Coronary artery (tissue), 2 donors: ENCODE measurements at regions not wholly inside any gene's neighbourhood (a gene's known extent, or its start where the extent isn't known, plus 50 kb on each side); places are given as distances from the start of the nearest gene placed in this dataset.

Source experiments
- DNase-seq: peaks from one replicate; pipeline ENCODE4 v3.0.0-alpha.2; 2017; ENCODE audit warnings: low spot score
- H3K27ac ChIP-seq, 2 donors: fragments of 200-600 bp; sonication (generic); one replicate each; pipeline ENCODE4 v1.5.1; 2016 to 2019
- H3K4me3 ChIP-seq: fragments of 200-600 bp; sonication (generic); 2 replicates; pipeline ENCODE4 v1.5.1; 2016; ENCODE audit warnings: mild to moderate bottlenecking, moderate library complexity
- CTCF ChIP-seq: fragments of 200-600 bp; sonication (generic); IDR thresholded peaks from one replicate; pipeline ENCODE4 v1.5.1; 2019; ENCODE audit warnings: antibody characterized with exemption

- DNase-seq: no peak
- Histone ChIP-seq H3K4me3 (no peak overlapping the region), H3K27ac (no peak overlapping the region)
- TF ChIP-seq CTCF: no peak
Measured at GRCh38 chrX:23524467-23524866, 142.8 kb upstream of the PRDX4 start.

DNA sequence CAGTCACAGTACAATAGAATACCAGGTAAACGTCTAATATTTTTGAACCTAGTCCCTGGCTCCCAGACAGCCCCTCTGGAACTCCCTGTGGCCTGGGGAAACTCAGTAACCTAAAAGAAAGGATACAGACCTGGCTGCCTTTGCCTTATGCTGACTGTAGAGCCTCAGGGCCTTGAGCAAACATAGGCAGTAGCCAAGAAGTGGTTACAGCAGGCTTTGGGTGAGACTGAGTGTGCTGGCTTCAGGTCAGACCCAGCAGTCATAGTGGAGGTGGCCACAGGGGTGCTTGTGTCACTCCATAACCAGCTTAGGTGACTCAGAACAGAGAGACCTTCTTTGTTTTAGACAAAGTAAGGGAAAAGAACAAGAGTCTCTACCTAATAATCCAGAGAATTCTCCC, 141.8 kb upstream of the PRDX4 start:
- no peak for DNase-seq
- no peak for TF ChIP-seq CTCF
- no peak overlapping the region for H3K27ac ChIP-seq
- no peak overlapping the region for H3K4me3 ChIP-seq

DNA sequence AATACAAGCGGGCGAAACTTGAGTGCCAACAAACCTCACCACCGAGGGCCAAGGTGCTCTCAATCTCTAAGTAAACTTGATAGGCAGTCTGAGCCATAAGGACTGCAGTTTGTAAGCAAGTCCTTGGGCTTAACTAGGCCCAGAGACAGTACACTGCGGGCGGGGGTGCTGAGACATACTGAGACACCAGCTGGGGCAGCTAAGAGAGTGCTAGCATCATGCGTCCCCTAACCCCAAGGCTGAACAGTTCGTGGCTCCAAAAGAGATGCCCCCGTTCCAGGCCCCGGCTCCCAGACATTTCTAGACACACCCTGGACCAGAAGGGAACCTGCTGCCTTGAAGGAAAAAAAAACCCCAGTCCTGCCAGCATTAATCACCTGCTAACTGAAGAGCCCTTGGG, 126.8 kb upstream of the PRDX4 start:
- no peak for DNase-seq
- Histone ChIP-seq H3K4me3 (no peak overlapping the region), H3K27ac (no peak overlapping the region)
- no peak for TF ChIP-seq CTCF

DNA sequence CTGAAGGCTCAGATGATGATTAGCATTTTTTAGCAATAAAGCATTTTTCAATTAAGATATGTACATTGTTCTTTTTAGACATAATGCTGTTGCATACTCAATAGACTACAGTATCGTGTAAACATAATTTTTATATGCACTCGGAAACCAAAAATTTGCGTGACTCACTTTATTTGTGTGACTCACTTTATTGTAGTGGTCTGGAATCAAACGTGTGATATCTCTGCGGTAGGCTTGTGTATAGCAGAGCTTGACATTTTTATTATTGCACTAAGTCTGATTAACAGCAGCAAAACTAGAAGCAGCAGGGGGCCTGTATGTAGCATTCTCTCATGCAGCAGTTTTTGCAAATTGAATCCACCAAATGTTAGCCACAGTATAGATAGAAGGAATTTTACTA, 119.1 kb upstream of the PRDX4 start:
- Histone ChIP-seq H3K27ac (no peak overlapping the region), H3K4me3 (no peak overlapping the region)
- TF ChIP-seq CTCF: no peak
- no peak for DNase-seq

DNA sequence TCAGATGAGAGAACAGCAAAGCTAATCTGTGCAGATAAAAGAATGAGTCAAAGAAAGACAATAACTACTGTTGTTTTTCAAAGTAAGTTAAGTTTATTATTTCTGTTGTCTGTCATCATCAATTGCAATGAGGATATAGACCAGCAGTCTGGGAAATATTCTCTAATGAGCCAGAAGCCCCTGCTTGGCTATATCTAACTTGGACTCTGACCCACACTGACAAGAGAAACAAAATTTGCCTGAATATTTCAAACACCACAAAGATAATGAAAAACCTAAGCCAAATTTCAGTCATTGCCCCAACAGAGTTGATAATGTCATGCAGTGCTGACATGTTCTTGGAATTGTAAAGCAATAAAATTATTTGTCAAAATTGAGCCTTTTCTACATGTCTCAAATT, 115.0 kb upstream of the PRDX4 start:
- no peak overlapping the region for H3K27ac ChIP-seq
- TF ChIP-seq CTCF: no peak
- DNase-seq: no peak
- no peak overlapping the region for H3K4me3 ChIP-seq

- DNase-seq: no peak
- H3K4me3 ChIP-seq: no peak overlapping the region
- no peak overlapping the region for H3K27ac ChIP-seq
- TF ChIP-seq CTCF: no peak
Measured at GRCh38 chrX:23554304-23554703, 113.0 kb upstream of the PRDX4 start.

GRCh38 chrX:23557070-23557469, 110.2 kb upstream of the PRDX4 start:
- no peak for TF ChIP-seq CTCF
- Histone ChIP-seq H3K27ac (no peak overlapping the region), H3K4me3 (no peak overlapping the region)
- DNase-seq: no peak
